Body of pancreas (tissue), 4 donors: ENCODE measurements at regions not wholly inside any gene's neighbourhood (a gene's known extent, or its start where the extent isn't known, plus 50 kb on each side); places are given as distances from the start of the nearest gene placed in this dataset.

ENCODE experiments used
- ATAC-seq: fragments of 150-250 bp; one replicate; pipeline ENCODE4 v1.9.1; 2016
- DNase-seq, 4 donors: peaks; one replicate each; pipeline ENCODE4 v3.0.0-alpha.2; 2019
- H3K27ac ChIP-seq, 4 donors: fragments of 200-600 bp; sonication (generic); 1 replicate in 3 of 4; 2 replicates in 1 of 4; pipeline versions ENCODE4 v1.5.1 to v1.6.1; 2016 to 2019; ENCODE audit warnings: mild to moderate bottlenecking in 1 of 4, mixed read lengths in 1 of 4, moderate library complexity in 1 of 4
- H3K27me3 ChIP-seq, 2 donors: fragments of 200-600 bp; sonication (generic); one replicate each; pipeline ENCODE4 v1.6.0; 2016; ENCODE audit warnings: mild to moderate bottlenecking in 1 of 2
- H3K36me3 ChIP-seq, 2 donors: fragments of 200-600 bp; sonication (generic); replicated peaks in 1 of 2; 2 replicates each; pipeline ENCODE4 v1.5.1; 2016; ENCODE audit warnings: low read depth in 2 of 2; ENCODE audit not compliant: insufficient read depth in 1 of 2
- H3K4me1 ChIP-seq: fragments of 200-600 bp; sonication (generic); one replicate; pipeline ENCODE4 v1.6.0; 2016
- H3K4me3 ChIP-seq, 2 donors: fragments of 200-600 bp; sonication (generic); 1 replicate in 1 of 2; 2 replicates in 1 of 2; pipeline ENCODE4 v1.5.1; 2016 to 2019
- H3K9me3 ChIP-seq, 3 donors: fragments of 200-600 bp; sonication (generic); 1 replicate in 2 of 3; 2 replicates in 1 of 3; pipeline ENCODE4 v1.5.1; 2016
- CTCF ChIP-seq, 7 experiments: fragments of 450-650 bp in 4 of 7; fragments of 200-600 bp in 3 of 7; sonication (generic) in 3 of 7; IDR thresholded peaks; one replicate each; pipeline ENCODE4 v1.5.1; 2016 to 2019; ENCODE audit warnings: antibody characterized with exemption in 7 of 7
- POLR2A ChIP-seq, 3 donors: fragments of 450-650 bp; IDR thresholded peaks; one replicate each; pipeline ENCODE4 v1.6.1; 2016; ENCODE audit warnings: antibody characterized with exemption in 3 of 3, mild to moderate bottlenecking in 2 of 3
- WGBS, 2 donors: methylation state at CpG; one replicate each; pipeline ENCODE4 v1.1.5; 2017; 5-methylcytosine and 5-hydroxymethylcytosine counted together
- intact Hi-C: fragments of 100-400 bp; cut with DNase I; formaldehyde crosslinking; loops from one replicate; pipeline ENCODE4 v1.15.1; 2023

GRCh38 chr7:1368184-1368681 is 91.0 kb downstream of the MICALL2 start:
- Histone ChIP-seq H3K4me1 (no peaks in the 10 kb centered on the region), H3K4me3 (no peak overlapping the region), H3K9me3 (peaks cover 0 to 8% (median 0%) of the 10 kb centered on the region in 3 donors), H3K27me3 (peaks cover 0 to 28% of the 10 kb centered on the region in 2 donors), H3K27ac (no peak overlapping the region), H3K36me3 (no peaks in the 10 kb centered on the region)
- DNase-seq = no peak
- TF ChIP-seq CTCF (IDR thresholded peaks at IDR 0.05) (no peak), POLR2A (IDR thresholded peaks at IDR 0.05) (no peak)
- no peak for ATAC-seq
- WGBS, 2 donors = 16 to 60% methylated on average over 2 to 11 of the region's 11 CpGs
- intact Hi-C loops = no loop called here

GRCh38 chr7:1368682-1369571 is 90.3 kb downstream of the MICALL2 start:
- Histone ChIP-seq H3K4me3 (no peak overlapping the region), H3K36me3 (no peaks in the 10 kb centered on the region), H3K4me1 (no peaks in the 10 kb centered on the region), H3K9me3 (peaks cover 0 to 8% (median 0%) of the 10 kb centered on the region in 3 donors), H3K27ac (no peak overlapping the region), H3K27me3 (peaks cover 0 to 28% of the 10 kb centered on the region in 2 donors)
- TF ChIP-seq POLR2A (IDR thresholded peaks at IDR 0.05) (no peak), CTCF (IDR thresholded peaks at IDR 0.05) (no peak)
- intact Hi-C loops = no loop called here
- 2 to 11% methylated on average over 11 to 70 of the region's 74 CpGs for WGBS, 2 donors
- ATAC-seq = no peak
- no peak for DNase-seq

- 9 to 14% methylated on average over 9 to 14 of the region's 14 CpGs for WGBS, 2 donors
- H3K27me3 ChIP-seq = peaks cover 0 to 28% of the 10 kb centered on the region in 2 donors
Observed at GRCh38 chr7:1369916-1370657, 89.2 kb downstream of the MICALL2 start.

GRCh38 chr7:1370738-1371137 is 88.5 kb downstream of the MICALL2 start:
- Histone ChIP-seq H3K36me3 (no peaks in the 10 kb centered on the region), H3K4me3 (no peak overlapping the region), H3K9me3 (peaks cover 0 to 4% (median 0%) of the 10 kb centered on the region in 3 donors), H3K27me3 (peaks cover 0 to 32% of the 10 kb centered on the region in 2 donors), H3K27ac (no peak overlapping the region), H3K4me1 (no peaks in the 10 kb centered on the region)
- intact Hi-C loops = no loop called here
- ATAC-seq (no peak), DNase-seq (no peak)
- TF ChIP-seq POLR2A (IDR thresholded peaks at IDR 0.05) (no peak), CTCF (IDR thresholded peaks at IDR 0.05) (no peak)
- 76 to 77% methylated on average over 9 of the region's 9 CpGs for WGBS, 2 donors

More at GRCh38 chr7:1369916-1370657, 89.2 kb downstream of the MICALL2 start:
- intact Hi-C loops = no loop called here
- H3K4me1 ChIP-seq = no peaks in the 10 kb centered on the region
- DNase-seq (no peak), ATAC-seq (no peak)
- H3K27ac ChIP-seq = no peak overlapping the region
- no peak overlapping the region for H3K4me3 ChIP-seq
- H3K9me3 ChIP-seq = peaks cover 0 to 8% (median 0%) of the 10 kb centered on the region in 3 donors
- TF ChIP-seq CTCF (IDR thresholded peaks at IDR 0.05) (no peak), POLR2A (IDR thresholded peaks at IDR 0.05) (no peak)
- no peaks in the 10 kb centered on the region for H3K36me3 ChIP-seq
